Muscle layer of colon (tissue), 2 donors: ENCODE measurements at regions not wholly inside any gene's neighbourhood (a gene's known extent, or its start where the extent isn't known, plus 50 kb on each side); places are given as distances from the start of the nearest gene placed in this dataset.

Experiments used
- H3K27ac ChIP-seq: one replicate; pipeline ENCODE4 v1.7.0; 2013; ENCODE audit warnings: low read depth, mild to moderate bottlenecking, low read length, moderate library complexity
- H3K27me3 ChIP-seq, 2 donors: one replicate each; pipeline ENCODE4 v1.7.0; 2013; ENCODE audit warnings: low read length in 2 of 2, mild to moderate bottlenecking in 2 of 2; ENCODE audit not compliant: insufficient read depth in 2 of 2, control insufficient read depth in 1 of 2
- H3K36me3 ChIP-seq: one replicate; pipeline ENCODE4 v1.7.0; 2013; ENCODE audit warnings: mild to moderate bottlenecking, low read length; ENCODE audit not compliant: insufficient read depth
- H3K4me1 ChIP-seq: one replicate; pipeline ENCODE4 v1.7.0; 2013; ENCODE audit warnings: mild to moderate bottlenecking, low read length; ENCODE audit not compliant: insufficient read depth
- H3K4me3 ChIP-seq, 2 donors: one replicate each; pipeline ENCODE4 v1.7.0; 2013; ENCODE audit warnings: low read length in 2 of 2, low read depth in 1 of 2, mild to moderate bottlenecking in 1 of 2, moderate library complexity in 1 of 2
- H3K9ac ChIP-seq: one replicate; pipeline ENCODE4 v1.7.0; 2013; ENCODE audit warnings: low read length
- H3K9me3 ChIP-seq: one replicate; pipeline ENCODE4 v1.7.0; 2013; ENCODE audit warnings: mild to moderate bottlenecking, low read length
- donor health status: abdominal sarcoma.
- donor health status: Adenocarcinoma of cecum.

- no peaks in the 10 kb centered on the region for H3K36me3 ChIP-seq
- H3K9ac ChIP-seq: no peak overlapping the region
- H3K4me1 ChIP-seq: no peaks in the 10 kb centered on the region
- no peak overlapping the region for H3K27ac ChIP-seq
- H3K27me3 ChIP-seq: no peaks in the 10 kb centered on the region
- no peaks in the 10 kb centered on the region for H3K9me3 ChIP-seq
- no peak overlapping the region for H3K4me3 ChIP-seq
Observed at GRCh38 chr4:129230846-129231245, 134.9 kb downstream of the C4orf33 start.

DNA sequence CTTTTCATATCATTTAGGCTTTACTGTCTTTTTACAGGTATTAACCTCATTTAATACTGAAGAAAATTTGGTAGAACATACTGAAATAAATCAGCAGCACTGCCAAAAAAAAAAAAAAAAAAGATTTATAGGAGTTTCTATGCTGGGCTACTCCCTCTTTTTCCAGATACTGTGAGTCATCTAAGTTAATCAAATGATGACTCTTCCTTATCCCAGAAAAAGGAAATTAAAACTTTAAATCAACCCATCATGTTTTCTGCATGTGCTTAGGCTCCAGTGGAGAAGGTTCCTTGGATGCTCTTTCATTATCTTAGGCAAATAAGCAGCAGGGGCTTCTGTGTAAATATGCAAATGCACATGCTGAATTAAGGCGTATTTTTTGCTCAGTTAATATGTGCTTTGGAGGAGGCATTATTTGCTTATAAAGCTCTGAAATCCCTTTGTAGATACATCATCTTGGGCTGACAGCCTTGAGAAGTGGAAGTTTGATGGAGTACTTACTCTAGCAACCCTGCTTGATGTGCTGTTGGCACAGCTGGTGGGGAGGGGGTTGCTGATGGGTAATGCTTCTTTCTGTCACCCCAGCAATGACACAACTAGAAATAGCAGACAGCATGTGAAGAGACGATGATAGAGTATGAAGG, 136.1 kb downstream of the C4orf33 start:
- Histone ChIP-seq H3K27ac (no peak overlapping the region), H3K27me3 (no peaks in the 10 kb centered on the region)

DNA sequence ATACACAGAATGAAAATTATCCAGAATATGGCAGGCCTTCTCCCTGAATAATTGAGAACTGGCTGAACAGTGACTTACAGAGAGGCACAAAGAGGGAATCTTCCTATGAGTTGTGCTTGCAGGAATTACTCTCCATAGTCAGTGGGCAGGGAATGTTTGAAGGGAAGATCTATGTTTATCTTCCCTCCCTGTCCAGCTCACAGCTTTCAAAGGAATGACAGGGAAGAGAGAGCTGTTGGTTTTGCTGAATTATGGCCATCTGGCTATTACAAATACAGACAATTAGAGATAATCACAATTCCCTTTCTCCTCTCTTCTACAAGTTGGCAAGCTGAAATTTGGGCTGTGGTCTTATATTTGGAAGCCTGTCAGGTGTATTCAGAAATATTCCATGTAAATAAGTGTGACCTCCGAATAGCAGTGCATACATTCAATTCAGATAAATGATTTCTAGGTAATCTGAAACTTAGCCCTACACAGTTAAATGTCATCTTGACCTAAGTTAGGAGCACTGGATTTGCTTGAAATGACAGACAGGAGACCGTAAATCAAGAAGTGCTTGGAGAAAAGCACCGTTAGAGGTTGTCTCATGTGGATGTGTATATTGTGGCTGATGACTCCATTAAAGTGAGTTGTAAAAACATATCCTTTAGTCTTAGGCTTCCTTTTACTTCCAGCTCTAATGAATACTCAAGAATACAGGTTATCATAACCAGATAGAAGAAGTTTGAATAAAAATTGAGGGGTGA, 136.8 kb downstream of the C4orf33 start:
- Histone ChIP-seq H3K9me3 (no peaks in the 10 kb centered on the region), H3K27ac (no peak overlapping the region), H3K4me3 (no peak overlapping the region), H3K27me3 (no peaks in the 10 kb centered on the region), H3K9ac (no peak overlapping the region), H3K4me1 (no peaks in the 10 kb centered on the region), H3K36me3 (no peaks in the 10 kb centered on the region)

More for the DNA sequence above, 136.1 kb downstream of the C4orf33 start:
- H3K4me3 ChIP-seq: no peak overlapping the region
- H3K9ac ChIP-seq: no peak overlapping the region
- no peaks in the 10 kb centered on the region for H3K36me3 ChIP-seq
- H3K9me3 ChIP-seq: no peaks in the 10 kb centered on the region
- no peaks in the 10 kb centered on the region for H3K4me1 ChIP-seq

- H3K36me3 ChIP-seq: no peaks in the 10 kb centered on the region
- no peak overlapping the region for H3K4me3 ChIP-seq
- no peaks in the 10 kb centered on the region for H3K4me1 ChIP-seq
Observed at GRCh38 chr4:129233691-129234090, 137.7 kb downstream of the C4orf33 start.

DNA sequence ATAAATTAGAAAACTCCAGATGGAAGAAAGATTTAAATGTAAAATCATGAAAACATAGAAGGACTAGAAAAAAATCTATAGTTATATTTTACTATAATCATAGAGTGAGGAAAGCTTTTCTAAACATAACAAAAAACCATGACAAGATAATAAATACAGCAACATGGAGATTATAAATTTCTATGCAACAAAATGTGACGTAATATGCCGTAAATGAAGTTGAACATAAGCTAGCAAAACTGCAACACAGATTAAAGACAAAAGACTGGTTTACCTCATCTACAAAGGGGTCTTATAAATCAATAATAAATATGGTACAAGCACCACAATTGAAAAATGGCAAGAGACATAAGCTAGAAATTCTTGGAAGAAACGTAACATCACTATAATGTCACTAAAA, 140.4 kb downstream of the C4orf33 start:
- no peak overlapping the region for H3K4me3 ChIP-seq
- H3K27me3 ChIP-seq: no peaks in the 10 kb centered on the region
- H3K4me1 ChIP-seq: no peaks in the 10 kb centered on the region
- no peaks in the 10 kb centered on the region for H3K9me3 ChIP-seq
- H3K36me3 ChIP-seq: no peaks in the 10 kb centered on the region
- no peak overlapping the region for H3K27ac ChIP-seq
- H3K9ac ChIP-seq: no peak overlapping the region

More at GRCh38 chr4:129233691-129234090, 137.7 kb downstream of the C4orf33 start:
- Histone ChIP-seq H3K9ac (no peak overlapping the region), H3K27ac (no peak overlapping the region), H3K9me3 (no peaks in the 10 kb centered on the region), H3K27me3 (no peaks in the 10 kb centered on the region)

GRCh38 chr4:129239088-129239487, 143.1 kb downstream of the C4orf33 start:
- no peak overlapping the region for H3K27ac ChIP-seq
- no peaks in the 10 kb centered on the region for H3K36me3 ChIP-seq
- no peak overlapping the region for H3K9ac ChIP-seq
- H3K4me1 ChIP-seq: no peaks in the 10 kb centered on the region
- H3K27me3 ChIP-seq: no peaks in the 10 kb centered on the region
- H3K9me3 ChIP-seq: no peaks in the 10 kb centered on the region
- no peak overlapping the region for H3K4me3 ChIP-seq

GRCh38 chr4:129240816-129241215, 144.9 kb downstream of the C4orf33 start:
- no peaks in the 10 kb centered on the region for H3K4me1 ChIP-seq
- H3K27ac ChIP-seq: no peak overlapping the region
- no peaks in the 10 kb centered on the region for H3K27me3 ChIP-seq
- H3K36me3 ChIP-seq: no peaks in the 10 kb centered on the region
- no peaks in the 10 kb centered on the region for H3K9me3 ChIP-seq
- H3K4me3 ChIP-seq: no peak overlapping the region
- no peak overlapping the region for H3K9ac ChIP-seq

GRCh38 chr4:129246145-129246544, 150.2 kb downstream of the C4orf33 start:
- H3K4me3 ChIP-seq: no peak overlapping the region
- H3K4me1 ChIP-seq: no peaks in the 10 kb centered on the region
- H3K27ac ChIP-seq: no peak overlapping the region
- H3K36me3 ChIP-seq: no peaks in the 10 kb centered on the region
- H3K27me3 ChIP-seq: no peaks in the 10 kb centered on the region
- H3K9ac ChIP-seq: no peak overlapping the region
- no peaks in the 10 kb centered on the region for H3K9me3 ChIP-seq

- H3K36me3 ChIP-seq: no peaks in the 10 kb centered on the region
- H3K4me1 ChIP-seq: no peaks in the 10 kb centered on the region
- no peak overlapping the region for H3K27ac ChIP-seq
- no peaks in the 10 kb centered on the region for H3K9me3 ChIP-seq
- H3K4me3 ChIP-seq: no peak overlapping the region
- no peaks in the 10 kb centered on the region for H3K27me3 ChIP-seq
- H3K9ac ChIP-seq: no peak overlapping the region
Observed at GRCh38 chr4:129246910-129247461, 151.0 kb downstream of the C4orf33 start.

- H3K9ac ChIP-seq: no peak overlapping the region
- no peaks in the 10 kb centered on the region for H3K9me3 ChIP-seq
- H3K27me3 ChIP-seq: no peaks in the 10 kb centered on the region
- no peak overlapping the region for H3K4me3 ChIP-seq
- H3K36me3 ChIP-seq: no peaks in the 10 kb centered on the region
- no peak overlapping the region for H3K27ac ChIP-seq
- H3K4me1 ChIP-seq: no peaks in the 10 kb centered on the region
Observed at GRCh38 chr4:129248621-129249020, 152.7 kb downstream of the C4orf33 start.

- Histone ChIP-seq H3K9ac (no peak overlapping the region), H3K4me1 (no peaks in the 10 kb centered on the region), H3K4me3 (no peak overlapping the region), H3K36me3 (no peaks in the 10 kb centered on the region), H3K27ac (no peak overlapping the region), H3K27me3 (no peaks in the 10 kb centered on the region), H3K9me3 (no peaks in the 10 kb centered on the region)
Observed at GRCh38 chr4:129254126-129254525, 158.2 kb downstream of the C4orf33 start.
